ENCODE measurements at regions not wholly inside any gene's neighbourhood (a gene's known extent, or its start where the extent isn't known, plus 50 kb on each side); places are given as distances from the start of the nearest gene placed in this dataset.

DNA sequence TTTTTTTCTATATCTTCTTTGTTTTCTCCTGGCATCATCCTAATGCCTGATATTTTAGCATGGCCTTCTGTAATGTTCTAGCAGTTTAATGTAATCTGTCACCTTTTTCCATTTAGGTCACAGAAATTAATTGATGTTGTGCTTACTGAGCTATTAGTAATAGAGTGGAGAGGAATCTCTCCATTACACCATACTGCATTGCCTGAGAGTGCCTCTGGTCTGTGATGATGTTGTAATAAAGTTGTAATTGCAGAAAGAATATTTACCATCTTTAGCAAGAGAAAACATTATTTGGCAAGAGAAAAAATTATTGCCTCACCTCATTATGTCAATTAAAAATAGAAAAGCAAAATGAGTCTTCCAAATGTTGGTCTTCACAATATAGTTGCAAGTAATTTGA, 213.2 kb downstream of the KCNJ3 start:
- DNase-seq (ENCODE audit: low spot score), result no peak

DNA sequence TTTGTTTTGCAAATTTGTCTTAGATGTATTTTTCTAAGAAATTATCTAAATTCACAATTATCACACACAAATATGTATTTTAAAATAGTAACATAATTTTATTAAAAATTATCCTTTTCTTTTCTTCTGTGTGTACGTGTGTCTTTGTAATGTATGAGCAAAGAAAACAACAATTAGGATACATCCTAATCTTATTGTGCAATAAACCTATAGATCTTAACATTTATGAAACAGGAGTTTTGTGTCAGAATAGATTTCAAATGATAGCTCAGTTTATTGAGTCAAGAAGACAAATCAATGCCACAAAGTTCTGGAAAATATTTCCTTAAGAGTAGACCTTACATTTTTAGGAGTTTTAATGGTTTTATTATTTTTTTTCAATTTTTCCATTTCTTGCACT, 212.2 kb downstream of the KCNJ3 start:
- no peak for DNase-seq (ENCODE audit: low spot score)

DNA sequence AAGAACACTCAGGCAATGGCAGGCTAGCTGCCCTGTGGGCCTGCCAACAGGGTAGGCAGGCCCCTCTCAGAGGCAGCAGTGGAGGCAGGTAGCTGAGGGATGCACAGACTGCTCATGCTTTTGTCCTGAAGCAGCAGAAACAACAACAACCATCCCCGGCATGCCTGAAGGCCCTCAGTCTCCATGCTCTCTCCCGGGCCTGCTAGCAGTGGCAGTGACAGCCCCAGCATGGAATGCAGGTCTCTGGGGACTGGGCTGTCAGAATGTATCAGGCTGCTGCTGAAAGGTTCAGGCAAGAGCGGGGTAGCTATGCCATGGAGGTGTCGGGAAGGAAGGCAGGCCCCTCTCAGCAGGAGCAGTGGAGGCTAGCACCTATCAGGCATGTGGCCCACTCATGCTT, 209.8 kb downstream of the KCNJ3 start:
- no peak for DNase-seq (ENCODE audit: low spot score)
